Duodenal mucosa (tissue), 2 donors: ENCODE measurements at regions not wholly inside any gene's neighbourhood (a gene's known extent, or its start where the extent isn't known, plus 50 kb on each side); places are given as distances from the start of the nearest gene placed in this dataset.
"Not testable (repeated sequence)": the region's sequence is repeated elsewhere in the genome, so short reads cannot be mapped to it uniquely, and the experiment has no call there.

Experiments used
- H3K27ac ChIP-seq: one replicate; pipeline ENCODE4 v1.7.0; 2013; ENCODE audit warnings: low read depth, low read length
- H3K27me3 ChIP-seq, 2 donors: one replicate each; pipeline ENCODE4 v1.7.0; 2013; ENCODE audit warnings: low read length in 2 of 2, control low read depth in 1 of 2; ENCODE audit not compliant: insufficient read depth in 2 of 2, control insufficient read depth in 1 of 2
- H3K36me3 ChIP-seq, 2 donors: one replicate each; pipeline ENCODE4 v1.7.0; 2013; ENCODE audit warnings: low read length in 2 of 2, control low read depth in 1 of 2; ENCODE audit not compliant: insufficient read depth in 2 of 2, control insufficient read depth in 1 of 2
- H3K4me1 ChIP-seq, 2 donors: one replicate each; pipeline ENCODE4 v1.7.0; 2013; ENCODE audit warnings: low read length in 2 of 2, control low read depth in 1 of 2; ENCODE audit not compliant: insufficient read depth in 2 of 2, control insufficient read depth in 1 of 2
- H3K4me3 ChIP-seq, 2 donors: one replicate each; pipeline ENCODE4 v1.7.0; 2013; ENCODE audit warnings: low read length in 2 of 2, low read depth in 1 of 2
- H3K9ac ChIP-seq, 2 donors: one replicate each; pipeline ENCODE4 v1.7.0; 2013; ENCODE audit warnings: low read length in 2 of 2, low read depth in 1 of 2
- H3K9me3 ChIP-seq, 2 donors: one replicate each; pipeline ENCODE4 v1.7.0; 2013; ENCODE audit warnings: low read length in 2 of 2, control low read depth in 1 of 2; ENCODE audit not compliant: control insufficient read depth in 1 of 2

GRCh38 chr3:145681181-145681580, 479.8 kb downstream of the PLOD2 start:
- H3K4me3 ChIP-seq: no peak overlapping the region
- no peaks in the 10 kb centered on the region for H3K27me3 ChIP-seq
- no peaks in the 10 kb centered on the region for H3K4me1 ChIP-seq
- no peaks in the 10 kb centered on the region for H3K9me3 ChIP-seq
- no peak overlapping the region for H3K9ac ChIP-seq
- H3K36me3 ChIP-seq: no peaks in the 10 kb centered on the region
- no peak overlapping the region for H3K27ac ChIP-seq

DNA sequence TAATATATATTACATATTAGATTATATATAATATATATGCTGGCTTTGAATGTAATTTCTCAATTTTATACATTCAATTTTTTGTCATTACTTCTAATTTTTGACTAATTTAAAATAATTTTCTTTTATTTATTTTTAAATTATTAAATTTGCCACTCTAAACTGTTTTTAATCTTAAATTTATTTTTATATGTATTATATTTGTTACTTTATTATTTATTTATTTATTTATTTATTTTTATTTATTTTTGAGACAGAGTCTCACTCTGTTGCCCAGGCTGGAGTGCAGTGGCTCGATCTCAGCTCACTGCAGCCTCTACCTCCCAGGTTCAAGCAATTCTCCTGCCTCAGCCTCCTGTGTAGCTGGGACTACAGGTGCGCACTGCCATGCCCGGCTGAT, 473.0 kb downstream of the PLOD2 start:
- not testable (repeated sequence) for H3K9ac ChIP-seq, H3K36me3 ChIP-seq, H3K4me3 ChIP-seq, H3K9me3 ChIP-seq, H3K27me3 ChIP-seq, H3K27ac ChIP-seq, H3K4me1 ChIP-seq

DNA sequence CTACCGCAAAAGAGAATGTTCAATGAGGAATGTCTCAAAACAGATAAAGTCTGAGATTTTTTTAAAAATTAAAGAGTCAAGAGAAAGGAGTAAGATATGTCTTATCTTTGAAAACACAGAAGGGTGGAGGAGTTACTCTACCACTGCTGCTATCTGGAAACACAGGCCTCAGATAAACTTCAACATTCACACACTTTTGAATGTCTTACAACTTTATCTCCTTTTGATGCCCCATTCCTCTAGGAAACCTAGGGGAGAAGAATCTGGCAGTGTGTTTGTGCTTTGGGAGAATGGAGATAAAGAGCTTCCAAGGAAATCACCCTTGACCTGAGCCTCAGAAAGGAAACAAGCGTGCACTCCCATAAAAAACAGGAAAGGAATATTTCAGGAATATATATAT, 468.2 kb downstream of the PLOD2 start:
- Histone ChIP-seq H3K27me3 (no peaks in the 10 kb centered on the region), H3K4me1 (no peaks in the 10 kb centered on the region), H3K9me3 (no peaks in the 10 kb centered on the region), H3K27ac (no peak overlapping the region), H3K36me3 (no peaks in the 10 kb centered on the region), H3K4me3 (no peak overlapping the region), H3K9ac (no peak overlapping the region)

DNA sequence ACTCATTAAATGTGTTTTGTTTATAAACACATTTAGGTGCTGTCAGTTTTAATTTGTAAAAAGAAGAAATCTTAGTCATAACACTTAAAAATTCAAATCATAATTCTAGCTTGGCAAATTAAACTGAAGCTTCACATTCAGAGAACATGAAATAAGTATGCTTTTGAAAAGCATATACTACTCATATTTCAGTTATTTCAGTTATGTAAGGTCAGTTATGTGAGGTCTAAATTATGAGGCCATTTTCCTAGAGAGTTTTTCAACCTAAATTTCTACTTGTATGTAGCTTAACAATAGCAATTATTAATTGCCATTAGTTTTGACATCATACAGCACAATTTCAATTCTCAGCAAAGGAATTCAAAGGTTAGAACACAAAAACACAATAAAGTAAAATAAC, 465.0 kb downstream of the PLOD2 start:
- Histone ChIP-seq H3K27me3 (no peaks in the 10 kb centered on the region), H3K9me3 (no peaks in the 10 kb centered on the region), H3K36me3 (no peaks in the 10 kb centered on the region), H3K9ac (no peak overlapping the region), H3K4me3 (no peak overlapping the region), H3K4me1 (no peaks in the 10 kb centered on the region), H3K27ac (no peak overlapping the region)

- H3K27me3 ChIP-seq: no peaks in the 10 kb centered on the region
- H3K4me1 ChIP-seq: no peaks in the 10 kb centered on the region
- no peaks in the 10 kb centered on the region for H3K9me3 ChIP-seq
- H3K27ac ChIP-seq: no peak overlapping the region
- H3K36me3 ChIP-seq: no peaks in the 10 kb centered on the region
- H3K9ac ChIP-seq: no peak overlapping the region
- H3K4me3 ChIP-seq: no peak overlapping the region
These were observed 462.7 kb downstream of the PLOD2 start for GRCh38 chr3:145698250-145698649.

DNA sequence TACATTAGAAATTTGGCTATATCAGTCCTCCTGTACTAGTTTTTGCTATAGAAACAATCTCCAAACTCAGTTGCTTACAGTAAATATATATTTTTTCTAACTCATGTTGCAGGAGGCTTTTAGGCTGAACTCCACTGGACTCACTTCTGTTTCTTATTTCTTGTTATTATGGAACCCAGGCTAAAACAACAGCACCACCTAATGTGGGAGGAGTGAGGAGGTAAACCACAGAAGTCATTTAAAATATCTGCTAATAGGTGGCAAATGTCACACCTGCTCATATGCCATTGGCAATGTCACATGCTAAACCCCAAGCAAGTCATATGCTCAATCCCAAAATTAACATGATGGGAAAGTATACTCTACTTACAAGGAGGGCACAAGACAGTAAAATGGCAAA, 462.2 kb downstream of the PLOD2 start:
- Histone ChIP-seq H3K27me3 (no peaks in the 10 kb centered on the region), H3K9ac (no peak overlapping the region), H3K36me3 (no peaks in the 10 kb centered on the region), H3K4me3 (no peak overlapping the region), H3K4me1 (no peaks in the 10 kb centered on the region), H3K9me3 (no peaks in the 10 kb centered on the region), H3K27ac (no peak overlapping the region)

DNA sequence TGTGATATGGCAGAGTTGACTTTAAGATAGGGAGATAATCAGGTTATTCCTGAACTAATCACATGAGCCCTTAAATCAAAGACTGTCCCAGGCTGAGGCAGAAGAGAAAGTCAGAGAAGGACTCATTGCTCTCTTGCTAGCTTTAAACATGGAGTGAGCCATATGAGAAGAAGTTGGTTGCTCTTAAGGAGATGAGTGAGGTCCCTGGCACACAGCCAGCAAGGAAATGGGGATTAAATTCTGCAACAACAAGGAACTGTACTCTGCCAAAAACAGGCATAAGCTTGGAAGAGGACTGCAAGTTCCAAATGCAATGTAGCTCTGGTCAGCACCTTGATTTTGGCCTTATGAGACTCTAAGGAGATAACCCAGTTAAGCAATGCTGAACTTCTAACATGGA, 457.0 kb downstream of the PLOD2 start:
- H3K36me3 ChIP-seq: no peaks in the 10 kb centered on the region
- no peak overlapping the region for H3K9ac ChIP-seq
- no peak overlapping the region for H3K27ac ChIP-seq
- H3K27me3 ChIP-seq: no peaks in the 10 kb centered on the region
- H3K9me3 ChIP-seq: no peaks in the 10 kb centered on the region
- H3K4me1 ChIP-seq: no peaks in the 10 kb centered on the region
- no peak overlapping the region for H3K4me3 ChIP-seq

DNA sequence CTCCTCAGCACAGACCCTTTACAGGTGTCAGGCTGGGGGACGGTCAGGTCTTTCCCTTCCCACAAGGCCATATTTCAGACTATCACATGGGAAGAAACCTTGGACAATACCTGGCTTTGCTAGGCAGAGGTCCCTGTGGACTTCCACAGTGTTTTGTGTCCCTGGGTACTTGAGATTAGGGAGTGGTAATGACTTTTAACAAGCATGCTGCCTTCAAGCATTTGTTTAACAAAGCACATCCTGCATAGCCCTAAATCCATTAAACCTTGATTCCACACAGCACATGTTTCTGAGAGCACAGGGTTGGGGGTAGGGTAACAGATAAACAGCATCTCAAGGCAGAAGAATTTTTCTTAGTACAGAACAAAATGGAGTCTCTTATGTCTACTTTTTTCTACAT, 451.2 kb downstream of the PLOD2 start:
- H3K27ac ChIP-seq, H3K4me3 ChIP-seq, H3K9me3 ChIP-seq, H3K4me1 ChIP-seq, H3K27me3 ChIP-seq, H3K9ac ChIP-seq, H3K36me3 ChIP-seq: not testable (repeated sequence)

DNA sequence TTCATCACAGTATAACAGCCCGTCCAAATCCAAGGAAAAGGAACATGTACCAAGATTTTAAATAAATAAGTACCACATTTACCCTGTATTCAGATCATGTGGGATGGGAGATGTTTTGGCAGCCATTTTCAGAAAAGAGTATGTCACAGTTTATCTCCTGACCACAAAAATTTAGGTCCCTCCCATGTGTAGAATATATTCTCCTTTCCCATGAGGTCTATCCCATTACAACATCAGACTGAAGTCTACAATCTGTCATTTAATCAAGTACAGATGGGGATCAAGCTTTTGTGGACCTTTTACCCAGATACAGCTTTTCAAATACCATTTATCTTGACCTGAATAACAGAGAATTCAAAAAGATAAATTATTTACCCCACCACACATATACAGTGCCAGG, 444.5 kb downstream of the PLOD2 start:
- Histone ChIP-seq H3K27me3 (no peaks in the 10 kb centered on the region), H3K9me3 (no peaks in the 10 kb centered on the region), H3K4me3 (no peak overlapping the region), H3K9ac (no peak overlapping the region), H3K27ac (no peak overlapping the region), H3K36me3 (no peaks in the 10 kb centered on the region), H3K4me1 (no peaks in the 10 kb centered on the region)

- Histone ChIP-seq H3K4me1 (no peaks in the 10 kb centered on the region), H3K9me3 (no peaks in the 10 kb centered on the region), H3K9ac (no peak overlapping the region), H3K27me3 (no peaks in the 10 kb centered on the region), H3K4me3 (no peak overlapping the region), H3K27ac (no peak overlapping the region), H3K36me3 (no peaks in the 10 kb centered on the region)
These were observed 441.9 kb downstream of the PLOD2 start for GRCh38 chr3:145719114-145719513.

- no peaks in the 10 kb centered on the region for H3K36me3 ChIP-seq
- H3K27me3 ChIP-seq: no peaks in the 10 kb centered on the region
- H3K27ac ChIP-seq: no peak overlapping the region
- H3K4me1 ChIP-seq: no peaks in the 10 kb centered on the region
- no peaks in the 10 kb centered on the region for H3K9me3 ChIP-seq
- H3K9ac ChIP-seq: no peak overlapping the region
- no peak overlapping the region for H3K4me3 ChIP-seq
These were observed 439.6 kb downstream of the PLOD2 start for GRCh38 chr3:145721273-145721805.
